ENCODE measurements at regions not wholly inside any gene's neighbourhood (a gene's known extent, or its start where the extent isn't known, plus 50 kb on each side); places are given as distances from the start of the nearest gene placed in this dataset.

- intact Hi-C loops (cut with micrococcal nuclease): no loop called here
- TF ChIP-seq EZH2 (IDR thresholded peaks at IDR 0.05; ENCODE audit: borderline replicate concordance, low read depth, low read length, severe bottlenecking) (no peak), MAX (IDR thresholded peaks at IDR 0.05; ENCODE audit: insufficient read depth, insufficient read length) (no peak), POLR2A (IDR thresholded peaks at IDR 0.05; ENCODE audit: low read depth, low read length) (no peak), MYC (IDR thresholded peaks at IDR 0.05; ENCODE audit: low read depth, low read length) (no peak), FOS (IDR thresholded peaks at IDR 0.05; ENCODE audit: borderline replicate concordance, insufficient read depth, low read length) (no peak), CTCF (IDR thresholded peaks at IDR 0.05; ENCODE audit: extremely low read depth in 1 of 2, insufficient read depth in 1 of 2, low read depth in 1 of 2, low read length in 2 of 2) (no peak), JUN (IDR thresholded peaks at IDR 0.05; ENCODE audit: borderline replicate concordance, insufficient read depth, insufficient read length, low read depth) (no peak), GATA2 (IDR thresholded peaks at IDR 0.05; ENCODE audit: insufficient read depth, insufficient read length, low read depth, low read length) (no peak), POLR2AphosphoS5 (IDR thresholded peaks at IDR 0.05; ENCODE audit: insufficient read depth, low read depth, low read length) (no peak)
- CTCF ChIA-PET: no interaction called here
- Histone ChIP-seq H3K27me3 (ENCODE audit: control insufficient read depth in 2 of 2, insufficient read depth in 2 of 2, low read length in 2 of 2) (peaks cover 0 to 2% of the 10 kb centered on the region in 2 experiments), H3K4me1 (ENCODE audit: control insufficient read depth, extremely low read depth, insufficient read depth, low read length) (no peaks in the 10 kb centered on the region), H3K4me2 (ENCODE audit: insufficient read depth, low read length) (no peak overlapping the region), H3K27ac (ENCODE audit: insufficient read depth, low read depth, low read length) (no peak overlapping the region), H3K9ac (replicated peaks; ENCODE audit: extremely low read depth, insufficient read depth, low read length) (no peak overlapping the region), H3K79me2 (ENCODE audit: control insufficient read depth, insufficient read depth, low read length) (no peaks in the 10 kb centered on the region), H3K4me3 (replicated peaks in 1 of 3; ENCODE audit: insufficient read depth in 1 of 3, low read depth in 1 of 3, low read length in 3 of 3) (no peak overlapping the region), H3K9me3 (replicated peaks; ENCODE audit: control insufficient read depth, insufficient read depth, low read length) (no peaks in the 10 kb centered on the region), H3K9me1 (replicated peaks; ENCODE audit: control insufficient read depth, extremely low read depth, insufficient read depth, low read length) (no peaks in the 10 kb centered on the region), H3K36me3 (ENCODE audit: control insufficient read depth in 2 of 2, extremely low read depth in 1 of 2, insufficient read depth in 2 of 2, low read length in 2 of 2) (peaks cover 0 to 8% of the 10 kb centered on the region in 2 experiments), H2AFZ (ENCODE audit: low read depth, low read length) (no peak overlapping the region), H4K20me1 (replicated peaks; ENCODE audit: control insufficient read depth, extremely low read depth, insufficient read depth, low read length) (no peaks in the 10 kb centered on the region)
- POLR2A ChIA-PET: no interaction called here
- dilution Hi-C loops (cut with MboI; ENCODE audit: extremely low pct_ligation_motif_present, low sequenced_read_pairs): no loop called here
- no peak for FAIRE-seq
- BruUV-seq (replicated peaks): no TSS peak
- DNase-seq (ENCODE audit: low read depth, low spot score): no peak
Observed at GRCh38 chr1:65054481-65054880, 88.1 kb upstream of the JAK1 start.
